ENCODE measurements at regions not wholly inside any gene's neighbourhood (a gene's known extent, or its start where the extent isn't known, plus 50 kb on each side); places are given as distances from the start of the nearest gene placed in this dataset.

GRCh38 chr14:30084811-30085210, 157.2 kb upstream of the PRKD1 start:
- H3K27me3 ChIP-seq = no peaks in the 10 kb centered on the region
- no peaks in the 10 kb centered on the region for H3K4me1 ChIP-seq (ENCODE audit: insufficient read depth)
- intact Hi-C loops (cut with DNase I) = no loop called here
- no peak for TF ChIP-seq POLR2A (IDR thresholded peaks at IDR 0.05)
- no peak overlapping the region for H3K27ac ChIP-seq
- DNase-seq = no peak
- H3K36me3 ChIP-seq = no peaks in the 10 kb centered on the region
- WGBS, 3 donors = 62 to 64% (median 62%) methylated on average over 3 of the region's 3 CpGs
- H3K9me3 ChIP-seq = no peaks in the 10 kb centered on the region
- no peak overlapping the region for H3K4me3 ChIP-seq

- intact Hi-C loops (cut with DNase I) = no loop called here
- no peak overlapping the region for H3K27ac ChIP-seq
- TF ChIP-seq CTCF (IDR thresholded peaks at IDR 0.05) = no peak
- TF ChIP-seq EP300 (IDR thresholded peaks at IDR 0.05) = no peak
- TF ChIP-seq POLR2A (IDR thresholded peaks at IDR 0.05) = no peak
- H3K4me1 ChIP-seq (ENCODE audit: insufficient read depth) = no peaks in the 10 kb centered on the region
- WGBS, 3 donors = 79 to 84% (median 82%) methylated on average over 3 of the region's 3 CpGs
- no peaks in the 10 kb centered on the region for H3K27me3 ChIP-seq
- H3K36me3 ChIP-seq = no peaks in the 10 kb centered on the region
- H3K9me3 ChIP-seq = no peaks in the 10 kb centered on the region
- no peak for DNase-seq
- no peak overlapping the region for H3K4me3 ChIP-seq
These were observed 158.3 kb upstream of the PRKD1 start for GRCh38 chr14:30085943-30086342.

GRCh38 chr14:30088620-30089019, 161.0 kb upstream of the PRKD1 start:
- intact Hi-C loops (cut with DNase I) = no loop called here
- H3K4me1 ChIP-seq (ENCODE audit: insufficient read depth) = no peaks in the 10 kb centered on the region
- no peaks in the 10 kb centered on the region for H3K36me3 ChIP-seq
- H3K9me3 ChIP-seq = no peaks in the 10 kb centered on the region
- no peak overlapping the region for H3K4me3 ChIP-seq
- 75 to 79% (median 75%) methylated on average over 4 of the region's 4 CpGs for WGBS, 3 donors
- TF ChIP-seq EP300 (IDR thresholded peaks at IDR 0.05) (no peak), POLR2A (IDR thresholded peaks at IDR 0.05) (no peak), CTCF (IDR thresholded peaks at IDR 0.05) (no peak)
- H3K27ac ChIP-seq = no peak overlapping the region
- no peaks in the 10 kb centered on the region for H3K27me3 ChIP-seq
- no peak for DNase-seq

GRCh38 chr14:30108975-30109700, 181.5 kb upstream of the PRKD1 start:
- no peak for TF ChIP-seq POLR2A (IDR thresholded peaks at IDR 0.05)
- Histone ChIP-seq H3K9me3 (no peaks in the 10 kb centered on the region), H3K27me3 (no peaks in the 10 kb centered on the region), H3K4me1 (ENCODE audit: insufficient read depth) (no peaks in the 10 kb centered on the region), H3K4me3 (no peak overlapping the region), H3K36me3 (no peaks in the 10 kb centered on the region), H3K27ac (no peak overlapping the region)
- intact Hi-C loops (cut with DNase I) = no loop called here
- 48 to 56% (median 50%) methylated on average over 2 of the region's 2 CpGs for WGBS, 3 donors
- no peak for DNase-seq

GRCh38 chr14:30114051-30114450, 186.4 kb upstream of the PRKD1 start:
- Histone ChIP-seq H3K4me3 (no peak overlapping the region), H3K4me1 (ENCODE audit: insufficient read depth) (no peaks in the 10 kb centered on the region), H3K36me3 (no peaks in the 10 kb centered on the region), H3K27ac (no peak overlapping the region), H3K27me3 (no peaks in the 10 kb centered on the region), H3K9me3 (no peaks in the 10 kb centered on the region)
- TF ChIP-seq EP300 (IDR thresholded peaks at IDR 0.05) (no peak), CTCF (IDR thresholded peaks at IDR 0.05) (no peak), POLR2A (IDR thresholded peaks at IDR 0.05) (no peak)
- intact Hi-C loops (cut with DNase I) = no loop called here
- no peak for DNase-seq

Data from ovary (tissue), 7 donors.